IgD-negative memory B cell (primary cell): ENCODE measurements at regions not wholly inside any gene's neighbourhood (a gene's known extent, or its start where the extent isn't known, plus 50 kb on each side); places are given as distances from the start of the nearest gene placed in this dataset.

ENCODE experiments used
- H3K27ac Mint-ChIP-seq, 3 donors: one replicate each; pipeline ENCODE4 v1.8.0; 2020 to 2022; ENCODE audit warnings: mild to moderate bottlenecking in 3 of 3, mixed read lengths in 3 of 3, moderate library complexity in 1 of 3
- H3K27me3 Mint-ChIP-seq: one replicate; pipeline ENCODE4 v1.8.0; 2021; ENCODE audit warnings: mixed read lengths
- H3K36me3 Mint-ChIP-seq: one replicate; pipeline ENCODE4 v1.8.0; 2020; ENCODE audit warnings: mild to moderate bottlenecking, mixed read lengths
- H3K4me1 Mint-ChIP-seq, 3 donors: one replicate each; pipeline ENCODE4 v1.8.0; 2020 to 2022; ENCODE audit warnings: mixed read lengths in 3 of 3, mild to moderate bottlenecking in 1 of 3
- H3K4me3 Mint-ChIP-seq, 4 donors: one replicate each; pipeline ENCODE4 v1.8.0; 2020 to 2022; ENCODE audit warnings: mild to moderate bottlenecking in 4 of 4, mixed read lengths in 4 of 4, moderate library complexity in 3 of 4
- H3K9me3 Mint-ChIP-seq, 3 donors: one replicate each; pipeline ENCODE4 v1.8.0; 2020 to 2021; ENCODE audit warnings: mixed read lengths in 3 of 3, mild to moderate bottlenecking in 1 of 3

DNA sequence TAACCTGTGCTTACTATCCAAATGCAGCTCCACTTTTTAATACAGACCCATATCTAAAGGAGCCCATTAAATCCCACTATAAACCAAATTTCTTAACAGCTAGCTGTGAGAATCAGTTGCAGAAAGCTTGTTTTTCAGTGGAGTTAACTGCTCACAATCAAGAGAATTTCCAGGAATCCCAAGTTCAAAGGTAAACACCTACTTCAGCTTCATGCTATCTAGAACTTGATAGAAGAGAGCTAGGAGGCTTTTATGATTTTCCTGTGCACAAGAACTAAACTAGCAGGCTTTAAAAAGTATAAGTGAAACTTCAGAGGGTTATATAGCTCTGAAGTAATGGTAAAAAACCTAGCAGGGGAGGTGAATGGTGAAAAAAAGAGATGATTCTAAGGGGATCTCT is 96.2 kb upstream of the PABPC4L start:
- no peak overlapping the region for H3K4me3 Mint-ChIP-seq
- no peaks in the 10 kb centered on the region for H3K36me3 Mint-ChIP-seq
- H3K4me1 Mint-ChIP-seq = no peaks in the 10 kb centered on the region
- no peaks in the 10 kb centered on the region for H3K27me3 Mint-ChIP-seq
- H3K27ac Mint-ChIP-seq = no peak overlapping the region
- H3K9me3 Mint-ChIP-seq = peaks cover 3 to 28% (median 7%) of the 10 kb centered on the region in 3 donors

DNA sequence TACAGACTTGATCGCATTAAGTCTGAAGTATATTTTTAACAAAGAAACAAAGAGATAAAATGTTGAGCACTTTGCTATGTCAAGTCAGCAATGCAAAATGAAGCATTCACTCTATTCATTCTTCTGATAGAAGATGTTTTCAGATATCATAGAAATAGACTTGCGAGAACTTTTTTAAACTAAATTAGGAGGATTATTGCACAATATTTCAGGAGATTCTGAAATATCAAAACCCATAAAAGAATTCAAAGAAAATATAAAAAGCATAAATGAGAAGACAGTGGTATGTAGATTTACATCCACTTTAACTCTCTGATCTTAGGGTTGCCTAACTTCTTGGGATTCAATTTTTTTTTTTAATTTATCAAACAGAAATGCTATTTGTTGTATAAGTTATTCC is 81.1 kb upstream of the PABPC4L start:
- H3K4me3 Mint-ChIP-seq = no peak overlapping the region

DNA sequence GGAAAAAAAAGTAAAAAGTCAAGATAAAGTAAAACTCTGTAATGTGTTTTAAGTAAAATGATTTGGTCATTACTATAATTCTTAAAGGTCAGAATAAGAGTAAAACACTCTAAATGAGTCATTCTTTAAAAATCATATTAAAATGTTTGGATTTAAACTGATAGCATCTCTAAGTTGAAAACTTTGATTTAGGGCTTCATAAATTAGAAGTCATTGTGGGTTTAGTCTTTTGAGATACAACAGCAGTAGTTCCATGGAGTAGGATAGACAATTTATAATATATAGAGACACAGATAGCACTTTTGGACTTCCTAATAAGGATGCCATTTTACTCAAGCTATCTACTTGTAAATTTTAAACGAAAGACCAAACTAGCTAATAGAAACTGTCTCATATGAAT is 77.1 kb upstream of the PABPC4L start:
- Mint-ChIP-seq H3K9me3 (peaks cover 3 to 18% (median 5%) of the 10 kb centered on the region in 3 donors), H3K4me3 (no peak overlapping the region), H3K27me3 (no peaks in the 10 kb centered on the region), H3K36me3 (peaks cover 2% of the 10 kb centered on the region), H3K4me1 (no peaks in the 10 kb centered on the region), H3K27ac (no peak overlapping the region)

More for the DNA sequence above, 81.1 kb upstream of the PABPC4L start:
- Mint-ChIP-seq H3K36me3 (peaks cover 1% of the 10 kb centered on the region), H3K27me3 (no peaks in the 10 kb centered on the region), H3K9me3 (peaks cover 3 to 16% (median 3%) of the 10 kb centered on the region in 3 donors), H3K4me1 (no peaks in the 10 kb centered on the region), H3K27ac (no peak overlapping the region)

DNA sequence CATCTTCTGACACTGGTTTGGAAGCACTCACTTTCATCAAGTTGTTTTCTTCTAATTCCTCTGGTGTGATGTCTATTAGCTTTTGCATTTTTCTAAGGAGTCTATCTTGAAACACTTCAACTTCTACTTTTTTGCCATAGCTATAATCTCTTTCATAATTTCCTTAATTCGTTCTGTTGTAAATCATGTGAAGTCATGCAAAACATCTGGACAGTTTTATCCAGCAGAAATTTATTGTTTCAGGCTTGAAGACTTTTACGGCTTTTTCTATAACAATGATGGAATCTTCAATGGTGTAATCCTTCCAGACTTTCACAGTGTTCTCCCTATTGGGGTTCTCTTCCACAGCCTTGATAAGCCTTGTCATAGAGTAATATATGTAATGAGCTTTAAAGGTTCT is 74.9 kb upstream of the PABPC4L start:
- Mint-ChIP-seq H3K9me3 (peaks cover 3 to 18% (median 10%) of the 10 kb centered on the region in 3 donors), H3K27ac (no peak overlapping the region), H3K27me3 (no peaks in the 10 kb centered on the region), H3K36me3 (peaks cover 2% of the 10 kb centered on the region), H3K4me3 (no peak overlapping the region), H3K4me1 (no peaks in the 10 kb centered on the region)

DNA sequence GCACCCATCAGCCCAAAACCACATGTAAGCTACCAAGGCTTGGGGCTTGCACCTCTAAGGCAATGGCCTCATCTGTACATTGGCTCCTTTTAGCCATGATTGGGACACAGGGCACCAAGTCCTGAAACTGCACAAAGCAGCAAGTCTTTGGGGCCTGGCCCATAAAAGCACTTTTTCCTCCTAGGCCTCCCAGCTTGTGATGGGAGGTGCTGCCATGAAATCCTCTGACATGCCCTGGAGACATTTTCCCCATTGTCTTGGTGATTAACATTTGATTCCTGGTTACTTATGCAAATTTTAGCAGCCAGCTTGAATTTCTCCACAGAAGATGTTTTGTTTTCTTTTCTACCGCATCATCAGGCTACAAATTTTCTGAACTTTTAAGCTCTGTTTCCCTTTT is 58.5 kb upstream of the PABPC4L start:
- Mint-ChIP-seq H3K9me3 (peaks cover 2 to 11% (median 5%) of the 10 kb centered on the region in 3 donors), H3K4me1 (no peaks in the 10 kb centered on the region), H3K27me3 (no peaks in the 10 kb centered on the region), H3K27ac (peak overlapping the region in 1 of 3 donors; percentile 58), H3K4me3 (no peak overlapping the region), H3K36me3 (no peaks in the 10 kb centered on the region)
